ENCODE measurements at regions not wholly inside any gene's neighbourhood (a gene's known extent, or its start where the extent isn't known, plus 50 kb on each side); places are given as distances from the start of the nearest gene placed in this dataset.

- TF ChIP-seq CTCF (IDR thresholded peaks at IDR 0.05) (no peak), POLR2AphosphoS5 (IDR thresholded peaks at IDR 0.05) (no peak)
These were observed 150.1 kb downstream of the HAO1 start for GRCh38 chr20:7790189-7790588.
